H9 (cell line): ENCODE measurements at regions not wholly inside any gene's neighbourhood (a gene's known extent, or its start where the extent isn't known, plus 50 kb on each side); places are given as distances from the start of the nearest gene placed in this dataset.

ENCODE experiments used
- DNase-seq: peaks from one replicate; pipeline ENCODE4 v3.0.0-alpha.2; 2017
- H2AFZ ChIP-seq: one replicate; pipeline ENCODE4 v1.6.1; 2013; ENCODE audit warnings: mild to moderate bottlenecking, low read length, control low read depth, moderate library complexity
- H2AK5ac ChIP-seq: 2 replicates; pipeline ENCODE4 v1.6.1; 2013; ENCODE audit warnings: low read length, control low read depth, mixed read lengths; ENCODE audit not compliant: insufficient read length
- H2BK120ac ChIP-seq: one replicate; pipeline ENCODE4 v1.6.1; 2013; ENCODE audit warnings: low read depth, mild to moderate bottlenecking, low read length, control low read depth, inconsistent platforms; ENCODE audit not compliant: poor library complexity, severe bottlenecking
- H2BK12ac ChIP-seq: 2 replicates; pipeline ENCODE4 v1.6.1; 2013; ENCODE audit warnings: low read length, control low read depth, mixed read lengths, low read depth; ENCODE audit not compliant: insufficient read length
- H2BK15ac ChIP-seq: 2 replicates; pipeline ENCODE4 v1.6.1; 2013; ENCODE audit warnings: low read depth, low read length, control low read depth
- H2BK20ac ChIP-seq: one replicate; pipeline ENCODE4 v1.6.1; 2013; ENCODE audit warnings: low read depth, mild to moderate bottlenecking, low read length, control low read depth, inconsistent platforms; ENCODE audit not compliant: poor library complexity, severe bottlenecking
- H2BK5ac ChIP-seq: 2 replicates; pipeline ENCODE4 v1.6.1; 2013; ENCODE audit warnings: low read length, control low read depth, mixed read lengths; ENCODE audit not compliant: insufficient read length
- H3K14ac ChIP-seq: 2 replicates; pipeline ENCODE4 v1.6.1; 2013; ENCODE audit warnings: low read length, control low read depth; ENCODE audit not compliant: insufficient read depth
- H3K18ac ChIP-seq: 2 replicates; pipeline ENCODE4 v1.6.1; 2013; ENCODE audit warnings: low read depth, mild to moderate bottlenecking, mixed read lengths, low read length, control low read depth; ENCODE audit not compliant: insufficient read length
- H3K23ac ChIP-seq: 2 replicates; pipeline ENCODE4 v1.6.1; 2013; ENCODE audit warnings: low read length, control low read depth, mixed read lengths, low read depth; ENCODE audit not compliant: insufficient read length
- H3K23me2 ChIP-seq: 2 replicates; pipeline ENCODE4 v1.6.1; 2013; ENCODE audit warnings: low read depth, mild to moderate bottlenecking, mixed read lengths, low read length, control low read depth; ENCODE audit not compliant: insufficient read length, poor library complexity, severe bottlenecking
- H3K27ac ChIP-seq: 2 replicates; pipeline ENCODE4 v1.5.1; 2013; ENCODE audit warnings: low read length, control low read depth, mixed read lengths, low read depth; ENCODE audit not compliant: insufficient read length
- H3K27me3 ChIP-seq: 2 replicates; pipeline ENCODE4 v1.6.1; 2013; ENCODE audit warnings: low read length, control low read depth, inconsistent platforms; ENCODE audit not compliant: insufficient read depth
- H3K4ac ChIP-seq: 2 replicates; pipeline ENCODE4 v1.6.1; 2013; ENCODE audit warnings: low read depth, mild to moderate bottlenecking, control low read depth, inconsistent platforms, low read length, moderate library complexity
- H3K4me1 ChIP-seq: 2 replicates; pipeline ENCODE4 v1.6.1; 2013; ENCODE audit warnings: low read length, control low read depth, inconsistent platforms; ENCODE audit not compliant: insufficient read depth
- H3K4me2 ChIP-seq: 2 replicates; pipeline ENCODE4 v1.6.1; 2013; ENCODE audit warnings: low read length, control low read depth, mixed read lengths; ENCODE audit not compliant: insufficient read length, insufficient read depth
- H3K56ac ChIP-seq: 2 replicates; pipeline ENCODE4 v1.6.1; 2013; ENCODE audit warnings: low read depth, mild to moderate bottlenecking, mixed read lengths, low read length, control low read depth; ENCODE audit not compliant: insufficient read length
- H3K79me1 ChIP-seq: 2 replicates; pipeline ENCODE4 v1.6.1; 2013; ENCODE audit warnings: low read depth, mild to moderate bottlenecking, moderate library complexity, low read length, control low read depth, inconsistent platforms; ENCODE audit not compliant: insufficient read depth, poor library complexity, severe bottlenecking
- H3K79me2 ChIP-seq: 2 replicates; pipeline ENCODE4 v1.6.1; 2013; ENCODE audit warnings: low read length, control low read depth, inconsistent platforms; ENCODE audit not compliant: insufficient read depth
- H3K9ac ChIP-seq: 2 replicates; pipeline ENCODE4 v1.6.1; 2013; ENCODE audit warnings: low read length, control low read depth, mixed read lengths; ENCODE audit not compliant: insufficient read length; ENCODE audit errors: extremely low read depth
- H3K9me3 ChIP-seq: one replicate; pipeline ENCODE4 v1.6.1; 2013; ENCODE audit warnings: low read depth, low read length, inconsistent platforms; ENCODE audit not compliant: control insufficient read depth
- H3T11ph ChIP-seq: one replicate; pipeline ENCODE4 v1.6.1; 2013; ENCODE audit warnings: mild to moderate bottlenecking, low read length, control low read depth, inconsistent platforms
- H4K20me1 ChIP-seq: one replicate; pipeline ENCODE4 v1.6.1; 2013; ENCODE audit not compliant: control insufficient read depth, insufficient read length, insufficient read depth
- H4K5ac ChIP-seq: 2 replicates; pipeline ENCODE4 v1.6.1; 2013; ENCODE audit warnings: low read depth, mild to moderate bottlenecking, mixed read lengths, low read length, control low read depth; ENCODE audit not compliant: insufficient read length
- H4K8ac ChIP-seq: replicated peaks from 2 replicates; pipeline ENCODE4 v1.6.1; 2013; ENCODE audit warnings: low read length, control low read depth, mixed read lengths, low read depth; ENCODE audit not compliant: insufficient read length
- H4K91ac ChIP-seq: 2 replicates; pipeline ENCODE4 v1.6.1; 2013; ENCODE audit warnings: low read depth, mild to moderate bottlenecking, moderate library complexity, mixed read lengths, low read length, control low read depth; ENCODE audit not compliant: insufficient read length
- H3K27ac Mint-ChIP-seq, 3 experiments: 2 replicates in 2 of 3; 3 replicates in 1 of 3; pipeline ENCODE4 v1.8.0; 2020 to 2021; ENCODE audit warnings: mixed read lengths in 3 of 3, mild to moderate bottlenecking in 1 of 3, moderate library complexity in 1 of 3
- H3K27me3 Mint-ChIP-seq: 2 replicates; pipeline ENCODE4 v1.8.0; 2021; ENCODE audit warnings: low read depth, mild to moderate bottlenecking, moderate library complexity, mixed read lengths
- H3K36me3 Mint-ChIP-seq, 3 experiments: 2 replicates in 2 of 3; 3 replicates in 1 of 3; pipeline ENCODE4 v1.8.0; 2020 to 2021; ENCODE audit warnings: low read depth in 3 of 3, mixed read lengths in 3 of 3; ENCODE audit not compliant: insufficient read depth in 1 of 3
- H3K4me1 Mint-ChIP-seq, 2 experiments: 2 replicates each; pipeline ENCODE4 v1.8.0; 2020; ENCODE audit warnings: mixed read lengths in 2 of 2
- H3K4me3 Mint-ChIP-seq, 2 experiments: 2 replicates in 1 of 2; 3 replicates in 1 of 2; pipeline ENCODE4 v1.8.0; 2020 to 2021; ENCODE audit warnings: mild to moderate bottlenecking in 2 of 2, mixed read lengths in 2 of 2, moderate library complexity in 1 of 2
- H3K9me3 Mint-ChIP-seq, 2 experiments: 2 replicates in 1 of 2; 3 replicates in 1 of 2; pipeline ENCODE4 v1.8.0; 2020; ENCODE audit warnings: mild to moderate bottlenecking in 2 of 2, mixed read lengths in 2 of 2, moderate library complexity in 1 of 2
- WGBS: extraction: QIAGEN DNeasy Blood & Tissue Kit; methylation state at CpG from one replicate; pipeline ENCODE4 v1.1.7; 2013; ENCODE audit warnings: missing lambda C conversion rate, low lambda C conversion rate, mixed read lengths; ENCODE audit not compliant: insufficient read length; ENCODE audit errors: extremely low coverage; 5-methylcytosine and 5-hydroxymethylcytosine counted together
- TF ChIP-seq, protein P1 (sequence below): fragments of 200-600 bp; sonication (generic); conservative IDR thresholded peaks from 3 replicates; pipeline ENCODE4 v1.8.0; 2021; ENCODE audit warnings: antibody characterized with exemption, mild to moderate bottlenecking

DNA sequence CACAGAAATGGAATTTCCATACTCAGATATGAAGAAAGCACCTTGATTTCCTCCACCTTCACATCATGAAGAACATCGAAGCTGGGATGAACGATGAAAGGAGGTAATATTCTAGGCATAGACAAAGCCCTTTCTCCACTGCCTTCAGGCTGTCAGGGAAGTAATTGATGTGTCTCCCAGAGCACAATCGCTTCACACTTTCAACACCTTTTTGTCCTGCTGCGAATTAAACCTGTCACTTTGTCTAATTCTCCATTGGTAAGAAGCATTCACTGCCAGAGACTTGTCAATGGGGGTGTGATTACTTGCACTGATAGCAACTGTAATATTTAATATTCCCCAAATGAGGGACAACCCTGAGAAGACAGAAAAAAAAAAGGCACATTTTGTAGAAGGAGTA, 260.1 kb downstream of the ETS1 start:
- TF ChIP-seq, protein P1, sequence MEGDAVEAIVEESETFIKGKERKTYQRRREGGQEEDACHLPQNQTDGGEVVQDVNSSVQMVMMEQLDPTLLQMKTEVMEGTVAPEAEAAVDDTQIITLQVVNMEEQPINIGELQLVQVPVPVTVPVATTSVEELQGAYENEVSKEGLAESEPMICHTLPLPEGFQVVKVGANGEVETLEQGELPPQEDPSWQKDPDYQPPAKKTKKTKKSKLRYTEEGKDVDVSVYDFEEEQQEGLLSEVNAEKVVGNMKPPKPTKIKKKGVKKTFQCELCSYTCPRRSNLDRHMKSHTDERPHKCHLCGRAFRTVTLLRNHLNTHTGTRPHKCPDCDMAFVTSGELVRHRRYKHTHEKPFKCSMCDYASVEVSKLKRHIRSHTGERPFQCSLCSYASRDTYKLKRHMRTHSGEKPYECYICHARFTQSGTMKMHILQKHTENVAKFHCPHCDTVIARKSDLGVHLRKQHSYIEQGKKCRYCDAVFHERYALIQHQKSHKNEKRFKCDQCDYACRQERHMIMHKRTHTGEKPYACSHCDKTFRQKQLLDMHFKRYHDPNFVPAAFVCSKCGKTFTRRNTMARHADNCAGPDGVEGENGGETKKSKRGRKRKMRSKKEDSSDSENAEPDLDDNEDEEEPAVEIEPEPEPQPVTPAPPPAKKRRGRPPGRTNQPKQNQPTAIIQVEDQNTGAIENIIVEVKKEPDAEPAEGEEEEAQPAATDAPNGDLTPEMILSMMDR = no peak
- no peak overlapping the region for H3T11ph ChIP-seq
- H4K20me1 ChIP-seq = no peaks in the 10 kb centered on the region
- no peak overlapping the region for H4K8ac ChIP-seq
- no peak overlapping the region for H4K5ac ChIP-seq
- no peaks in the 10 kb centered on the region; a peak in 1 of 4 replicates for H3K4me1 Mint-ChIP-seq
- H3K4me1 ChIP-seq = no peaks in the 10 kb centered on the region
- H3K79me2 ChIP-seq = no peaks in the 10 kb centered on the region
- no peak overlapping the region for H3K27ac ChIP-seq
- H3K9me3 ChIP-seq = no peaks in the 10 kb centered on the region
- no peak overlapping the region for H2BK20ac ChIP-seq
- no peak overlapping the region for H3K18ac ChIP-seq
- no peaks in the 10 kb centered on the region for H3K9me3 Mint-ChIP-seq
- H3K36me3 Mint-ChIP-seq = no peaks in the 10 kb centered on the region
- H3K27ac Mint-ChIP-seq = no peak overlapping the region
- no peak overlapping the region for H4K91ac ChIP-seq
- no peaks in the 10 kb centered on the region for H3K23me2 ChIP-seq
- H3K14ac ChIP-seq = no peak overlapping the region
- WGBS = no CpG with 5 or more reads among the region's 4 CpGs
- no peak overlapping the region for H2BK12ac ChIP-seq
- no peak overlapping the region for H3K9ac ChIP-seq
- H3K4me3 Mint-ChIP-seq = no peak overlapping the region
- no peak overlapping the region for H3K23ac ChIP-seq
- peaks cover 2% of the 10 kb centered on the region; the same call in 1 of the 2 replicates for H3K27me3 Mint-ChIP-seq
- H3K56ac ChIP-seq = no peak overlapping the region
- H3K79me1 ChIP-seq = no peaks in the 10 kb centered on the region
- H2AK5ac ChIP-seq = no peak overlapping the region
- no peak overlapping the region for H3K4me2 ChIP-seq
- H2BK15ac ChIP-seq = no peak overlapping the region
- DNase-seq = no peak
- no peak overlapping the region for H2BK5ac ChIP-seq
- H3K4ac ChIP-seq = no peak overlapping the region
- no peak overlapping the region for H2AFZ ChIP-seq
- no peaks in the 10 kb centered on the region for H3K27me3 ChIP-seq
- no peak overlapping the region for H2BK120ac ChIP-seq
